ENCODE measurements at regions not wholly inside any gene's neighbourhood (a gene's known extent, or its start where the extent isn't known, plus 50 kb on each side); places are given as distances from the start of the nearest gene placed in this dataset.

DNA sequence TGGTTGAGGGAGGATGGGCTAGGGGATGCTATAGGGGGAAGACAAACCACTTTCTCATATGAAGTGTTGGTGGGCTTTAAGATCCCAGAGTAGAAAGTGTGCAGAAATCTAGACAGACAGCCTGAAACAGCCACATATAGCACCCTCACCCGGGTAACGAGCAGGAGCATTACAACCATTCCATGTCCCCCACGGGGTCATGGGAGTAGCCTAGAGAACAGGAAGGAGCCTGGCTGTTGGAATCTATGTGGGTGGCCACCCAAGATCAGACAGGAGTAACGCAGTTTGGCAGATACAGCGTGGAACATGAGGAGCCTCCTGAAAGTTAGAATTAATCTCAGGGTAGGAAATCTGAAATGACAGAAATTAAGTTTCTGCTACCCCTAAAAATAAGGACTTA, 146.1 kb upstream of the RAI14 start:
- TF ChIP-seq, protein P1, sequence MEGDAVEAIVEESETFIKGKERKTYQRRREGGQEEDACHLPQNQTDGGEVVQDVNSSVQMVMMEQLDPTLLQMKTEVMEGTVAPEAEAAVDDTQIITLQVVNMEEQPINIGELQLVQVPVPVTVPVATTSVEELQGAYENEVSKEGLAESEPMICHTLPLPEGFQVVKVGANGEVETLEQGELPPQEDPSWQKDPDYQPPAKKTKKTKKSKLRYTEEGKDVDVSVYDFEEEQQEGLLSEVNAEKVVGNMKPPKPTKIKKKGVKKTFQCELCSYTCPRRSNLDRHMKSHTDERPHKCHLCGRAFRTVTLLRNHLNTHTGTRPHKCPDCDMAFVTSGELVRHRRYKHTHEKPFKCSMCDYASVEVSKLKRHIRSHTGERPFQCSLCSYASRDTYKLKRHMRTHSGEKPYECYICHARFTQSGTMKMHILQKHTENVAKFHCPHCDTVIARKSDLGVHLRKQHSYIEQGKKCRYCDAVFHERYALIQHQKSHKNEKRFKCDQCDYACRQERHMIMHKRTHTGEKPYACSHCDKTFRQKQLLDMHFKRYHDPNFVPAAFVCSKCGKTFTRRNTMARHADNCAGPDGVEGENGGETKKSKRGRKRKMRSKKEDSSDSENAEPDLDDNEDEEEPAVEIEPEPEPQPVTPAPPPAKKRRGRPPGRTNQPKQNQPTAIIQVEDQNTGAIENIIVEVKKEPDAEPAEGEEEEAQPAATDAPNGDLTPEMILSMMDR (IDR thresholded peaks at IDR 0.05): no peak
- no peak for TF ChIP-seq POLR2A (IDR thresholded peaks at IDR 0.05)
